ENCODE measurements at regions not wholly inside any gene's neighbourhood (a gene's known extent, or its start where the extent isn't known, plus 50 kb on each side); places are given as distances from the start of the nearest gene placed in this dataset.

GRCh38 chr5:5643481-5643880 lies 221.0 kb downstream of the ICE1 start:
- TF ChIP-seq, protein P1, sequence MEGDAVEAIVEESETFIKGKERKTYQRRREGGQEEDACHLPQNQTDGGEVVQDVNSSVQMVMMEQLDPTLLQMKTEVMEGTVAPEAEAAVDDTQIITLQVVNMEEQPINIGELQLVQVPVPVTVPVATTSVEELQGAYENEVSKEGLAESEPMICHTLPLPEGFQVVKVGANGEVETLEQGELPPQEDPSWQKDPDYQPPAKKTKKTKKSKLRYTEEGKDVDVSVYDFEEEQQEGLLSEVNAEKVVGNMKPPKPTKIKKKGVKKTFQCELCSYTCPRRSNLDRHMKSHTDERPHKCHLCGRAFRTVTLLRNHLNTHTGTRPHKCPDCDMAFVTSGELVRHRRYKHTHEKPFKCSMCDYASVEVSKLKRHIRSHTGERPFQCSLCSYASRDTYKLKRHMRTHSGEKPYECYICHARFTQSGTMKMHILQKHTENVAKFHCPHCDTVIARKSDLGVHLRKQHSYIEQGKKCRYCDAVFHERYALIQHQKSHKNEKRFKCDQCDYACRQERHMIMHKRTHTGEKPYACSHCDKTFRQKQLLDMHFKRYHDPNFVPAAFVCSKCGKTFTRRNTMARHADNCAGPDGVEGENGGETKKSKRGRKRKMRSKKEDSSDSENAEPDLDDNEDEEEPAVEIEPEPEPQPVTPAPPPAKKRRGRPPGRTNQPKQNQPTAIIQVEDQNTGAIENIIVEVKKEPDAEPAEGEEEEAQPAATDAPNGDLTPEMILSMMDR (IDR thresholded peaks at IDR 0.05), result no peak
- TF ChIP-seq EP300 (IDR thresholded peaks at IDR 0.05), result no peak
